SHP77 treated with DMSO at 0.1 percent for 48 hours (cell line): ENCODE measurements at regions not wholly inside any gene's neighbourhood (a gene's known extent, or its start where the extent isn't known, plus 50 kb on each side); places are given as distances from the start of the nearest gene placed in this dataset.
"Not testable (repeated sequence)": the region's sequence is repeated elsewhere in the genome, so short reads cannot be mapped to it uniquely, and the experiment has no call there.

Source experiments
- DNase-seq: peaks from one replicate; lab custom pipeline; 2025; lab: John Stamatoyannopoulos, UW

DNA sequence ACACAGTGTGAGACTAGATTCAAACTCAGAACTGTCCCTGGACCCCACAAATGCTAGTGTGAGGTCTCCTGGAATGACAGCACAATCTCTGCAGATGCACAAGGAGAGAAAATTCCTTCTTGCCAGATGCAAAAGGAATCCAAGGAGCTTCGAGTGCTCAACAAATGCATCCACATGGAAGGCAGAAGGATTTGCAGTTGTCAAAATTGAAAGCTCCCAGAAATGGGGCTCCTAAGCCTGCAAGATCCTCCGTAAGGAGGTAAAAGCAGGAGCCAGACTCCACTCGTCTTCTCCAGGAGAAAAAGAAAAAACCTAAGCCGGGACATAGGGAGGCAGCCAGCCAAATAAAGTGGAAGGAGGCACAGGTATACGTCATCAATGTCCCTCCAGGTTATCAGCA is 355.0 kb upstream of the KLHL29 start:
- DNase-seq: no peak

DNA sequence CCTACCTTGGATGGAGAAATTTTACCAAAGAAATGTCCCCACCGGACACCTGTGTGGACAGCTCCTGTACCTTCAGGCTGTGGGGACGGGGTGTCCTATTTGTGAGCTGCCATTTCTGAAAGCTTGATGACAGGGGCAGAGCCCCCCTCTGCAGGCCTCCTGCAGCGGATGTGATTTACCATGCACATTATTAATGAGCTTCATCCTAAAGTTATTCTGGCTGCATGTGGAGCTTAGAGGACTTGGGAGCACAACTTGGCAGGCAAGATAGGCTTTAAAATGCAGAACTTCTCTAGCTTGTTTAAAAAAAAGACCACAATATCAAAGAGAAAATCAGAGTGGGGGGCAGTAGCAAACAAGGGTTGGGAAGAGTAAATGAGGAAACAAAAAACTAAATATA is 350.0 kb upstream of the KLHL29 start:
- DNase-seq: no peak

DNA sequence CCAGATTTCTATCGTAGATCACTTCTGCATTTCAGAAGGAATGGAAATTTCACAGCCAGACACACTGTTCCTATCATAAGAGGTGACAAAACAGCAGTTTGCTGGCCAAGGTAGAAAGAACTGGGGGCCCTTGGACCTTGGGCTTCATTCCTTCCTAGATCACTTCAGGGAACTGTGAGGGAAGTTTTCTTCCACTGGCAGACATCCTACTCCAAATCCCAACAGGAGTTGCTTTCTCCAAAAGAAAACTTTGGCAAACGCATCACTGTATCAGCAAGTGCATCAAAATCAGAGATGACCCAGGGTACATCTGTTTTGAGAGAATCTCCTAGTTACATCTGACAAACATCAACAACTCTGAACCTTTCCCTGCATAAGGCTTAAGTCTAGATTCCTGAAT is 348.4 kb upstream of the KLHL29 start:
- DNase-seq: no peak

DNA sequence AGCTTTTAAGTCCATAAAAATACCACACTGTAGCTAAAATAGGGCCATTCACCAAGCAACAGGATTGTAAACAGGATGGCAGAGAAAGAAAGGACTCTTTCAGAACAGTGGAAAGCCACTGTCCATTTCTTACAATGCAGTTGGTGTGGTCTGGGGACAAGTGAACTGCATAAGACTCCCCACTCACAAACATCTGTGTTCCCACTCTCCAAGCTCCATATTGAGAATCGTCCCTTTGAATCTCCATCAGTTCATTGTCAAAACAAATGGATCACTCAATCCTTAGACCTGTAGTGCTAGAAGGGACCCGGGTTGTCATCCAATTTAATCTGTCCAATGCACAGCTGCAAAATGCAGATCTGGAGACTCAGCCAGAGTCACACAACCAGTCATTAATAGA is 347.4 kb upstream of the KLHL29 start:
- DNase-seq: no peak

DNA sequence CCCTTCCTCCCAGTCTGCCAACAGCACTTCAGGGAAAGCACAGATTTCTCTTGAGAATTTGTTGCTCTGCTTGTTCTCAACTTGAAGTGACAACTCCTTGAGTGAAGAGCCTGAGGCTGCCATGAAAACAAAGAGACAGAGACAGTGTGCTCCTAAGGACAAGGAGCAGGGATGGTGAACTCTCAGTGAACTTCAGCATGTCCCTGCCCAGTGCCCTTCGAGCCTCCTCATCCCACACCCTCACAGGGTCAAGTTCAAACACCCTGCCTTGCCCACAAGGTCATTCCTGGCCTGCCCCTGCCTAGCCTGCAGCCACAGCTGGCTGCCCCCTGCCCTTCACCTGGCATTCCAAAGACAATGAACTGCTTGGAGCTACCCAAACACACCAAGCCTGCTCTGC is 343.5 kb upstream of the KLHL29 start:
- no peak for DNase-seq

DNA sequence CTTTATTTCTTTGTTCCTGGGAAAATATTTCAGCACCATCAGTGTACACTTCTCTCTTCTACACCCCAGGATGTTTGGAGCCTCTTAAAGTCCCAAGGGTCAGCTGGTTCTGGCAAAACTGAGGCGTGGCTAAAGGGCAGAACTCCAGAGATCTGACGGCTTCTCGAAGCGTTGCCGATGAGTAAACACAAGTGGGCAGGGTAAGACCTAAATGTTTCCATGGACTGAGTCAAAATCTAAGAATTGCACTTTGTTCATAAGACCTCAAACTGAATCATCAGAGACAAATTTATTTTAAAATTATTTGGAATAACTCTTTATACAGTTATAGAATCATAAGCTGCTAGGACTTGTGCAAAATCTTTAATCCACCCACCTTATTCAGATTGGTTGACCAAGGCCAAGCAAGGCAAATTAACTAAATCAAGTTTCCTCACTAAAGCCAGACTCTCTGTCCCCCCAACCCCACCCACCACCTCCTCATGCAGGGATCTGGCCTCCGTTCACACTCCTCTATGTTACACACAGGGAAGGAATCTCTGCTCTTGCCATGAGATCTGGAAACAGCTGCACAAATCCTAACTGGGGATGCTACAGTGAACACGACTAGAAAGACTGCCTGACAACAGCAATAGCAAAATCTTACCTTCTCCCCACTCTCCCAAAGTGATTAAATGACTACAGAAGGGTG is 342.6 kb upstream of the KLHL29 start:
- DNase-seq: no peak

DNA sequence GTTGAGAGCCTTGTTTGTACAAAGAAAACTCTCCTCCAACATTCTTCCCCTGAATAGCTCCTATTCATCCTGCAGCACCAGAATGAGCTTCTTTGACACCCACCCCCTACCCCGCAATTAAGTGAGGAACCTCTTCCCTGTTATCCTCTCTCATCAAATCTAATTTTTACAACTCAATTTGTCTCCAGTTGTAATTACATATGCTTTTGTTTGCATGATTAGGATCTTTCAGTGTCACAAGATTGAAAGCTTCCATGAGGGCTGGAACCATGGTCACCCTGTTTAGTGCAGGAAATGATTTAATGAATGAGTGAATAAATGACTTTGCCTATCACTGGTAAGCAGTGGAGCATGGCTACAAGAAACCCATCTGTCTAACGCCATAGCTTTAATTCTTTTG is 334.6 kb upstream of the KLHL29 start:
- DNase-seq: no peak

DNA sequence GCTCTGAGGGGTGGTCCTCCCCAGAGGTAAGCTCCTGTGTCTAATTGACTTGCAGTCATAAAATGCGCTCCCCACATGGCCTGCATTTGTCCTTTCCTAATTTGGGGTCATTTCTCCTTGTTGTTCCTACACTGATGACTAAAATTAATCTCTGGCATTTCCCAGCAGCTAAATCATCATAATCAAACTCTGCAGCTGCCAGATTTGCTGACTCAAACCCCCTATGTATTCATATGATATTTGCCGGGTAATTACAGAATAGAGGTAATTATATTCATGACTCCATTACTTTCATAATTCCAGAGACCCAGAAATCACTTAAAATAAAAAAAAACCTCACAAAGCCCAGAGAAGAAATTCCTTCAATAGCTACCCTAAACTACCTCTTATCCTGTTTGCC is 331.4 kb upstream of the KLHL29 start:
- no peak for DNase-seq

DNA sequence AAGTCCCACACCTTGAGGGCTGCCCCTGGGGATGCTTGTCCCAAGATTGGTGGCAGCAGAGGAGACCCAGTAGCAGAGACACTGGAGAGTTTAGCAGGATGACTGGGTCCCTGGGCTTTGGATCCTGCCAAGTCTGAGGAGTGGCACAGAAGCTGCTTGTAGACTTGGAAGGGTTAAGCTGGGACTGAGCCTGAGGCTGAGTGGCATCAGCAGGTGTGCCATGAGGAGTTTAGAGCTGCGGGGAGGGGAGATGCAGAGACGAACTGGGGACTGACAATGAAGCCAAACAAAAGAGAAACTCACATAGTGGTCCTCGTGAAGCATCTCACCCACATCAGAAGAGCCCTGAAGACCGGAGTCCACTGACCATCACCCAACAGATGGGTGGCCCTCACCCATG is 329.7 kb upstream of the KLHL29 start:
- DNase-seq: no peak

DNA sequence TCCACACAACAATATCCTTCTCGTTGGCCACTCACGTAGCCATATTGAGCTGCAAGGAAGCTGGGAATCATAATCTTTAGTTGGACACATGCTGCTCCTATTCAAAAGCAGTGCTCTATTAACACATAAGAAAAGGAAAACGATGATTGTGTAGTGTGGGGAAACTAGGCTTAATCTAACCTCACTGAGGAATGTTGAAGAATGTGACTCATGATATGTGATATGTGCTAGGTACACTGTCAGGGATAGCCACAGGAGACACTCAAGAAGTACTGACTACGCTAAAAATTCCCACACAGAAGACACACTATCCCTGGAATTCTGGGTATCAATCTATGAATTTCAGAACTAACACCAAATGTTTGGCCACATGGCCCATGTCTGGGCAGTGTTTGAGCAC is 328.1 kb upstream of the KLHL29 start:
- not testable (repeated sequence) for DNase-seq

DNA sequence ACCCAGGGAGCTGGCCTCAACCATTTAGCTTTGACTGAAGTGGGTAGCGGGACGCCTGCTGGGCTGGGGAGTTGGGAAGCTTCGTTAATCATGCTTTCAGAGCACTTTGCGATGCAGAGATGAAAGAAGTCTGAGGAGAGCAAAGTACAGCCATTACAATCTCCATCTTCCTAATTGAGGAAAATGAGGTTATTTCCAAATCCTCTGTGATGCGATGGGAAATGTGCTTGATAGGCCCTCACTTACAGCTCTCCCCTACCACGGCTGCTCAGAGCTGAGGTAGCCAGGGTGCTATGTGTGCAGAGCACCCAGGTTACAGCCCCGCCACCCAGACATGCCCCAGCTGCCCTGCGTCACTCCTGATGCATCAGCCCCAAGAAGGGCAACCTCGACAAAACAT is 326.5 kb upstream of the KLHL29 start:
- DNase-seq: no peak

DNA sequence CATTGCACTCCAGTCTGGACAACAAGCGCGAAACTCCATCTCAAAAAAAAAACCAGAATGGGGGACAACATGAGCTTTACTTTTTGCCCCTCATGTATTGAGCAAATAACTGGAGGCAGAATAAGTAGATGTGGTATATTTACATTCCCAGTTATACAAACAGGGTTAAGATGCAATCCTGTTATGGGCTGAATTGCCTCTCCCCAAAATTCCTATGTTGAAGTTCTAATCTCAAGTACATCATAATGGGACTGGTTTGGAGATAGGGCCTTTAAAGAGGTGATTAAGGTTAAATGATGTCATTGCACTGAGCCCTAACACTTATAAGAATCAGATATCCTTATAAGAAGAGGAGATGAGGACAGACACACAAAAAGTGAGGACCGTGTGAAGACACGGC is 319.8 kb upstream of the KLHL29 start:
- DNase-seq: no peak

DNA sequence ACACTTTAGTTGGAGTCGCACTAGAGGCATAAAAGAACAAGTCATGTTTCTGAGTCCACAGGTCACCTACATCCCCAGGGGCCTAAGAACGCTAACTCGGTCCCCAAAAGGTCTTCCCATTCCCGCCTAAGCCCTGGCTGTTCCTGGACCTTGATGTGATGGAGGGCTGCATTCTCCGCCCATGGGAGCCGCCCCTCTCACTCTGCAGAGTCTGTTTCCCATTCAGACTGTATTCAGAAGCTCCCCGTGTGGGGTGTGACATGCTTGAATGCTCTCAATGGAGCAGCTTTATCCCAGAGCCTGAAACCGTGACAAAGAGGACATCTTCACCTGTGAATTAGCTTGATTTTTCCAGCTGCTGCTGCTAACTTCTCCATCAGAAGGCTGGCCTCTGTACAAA is 319.0 kb upstream of the KLHL29 start:
- DNase-seq: no peak

DNA sequence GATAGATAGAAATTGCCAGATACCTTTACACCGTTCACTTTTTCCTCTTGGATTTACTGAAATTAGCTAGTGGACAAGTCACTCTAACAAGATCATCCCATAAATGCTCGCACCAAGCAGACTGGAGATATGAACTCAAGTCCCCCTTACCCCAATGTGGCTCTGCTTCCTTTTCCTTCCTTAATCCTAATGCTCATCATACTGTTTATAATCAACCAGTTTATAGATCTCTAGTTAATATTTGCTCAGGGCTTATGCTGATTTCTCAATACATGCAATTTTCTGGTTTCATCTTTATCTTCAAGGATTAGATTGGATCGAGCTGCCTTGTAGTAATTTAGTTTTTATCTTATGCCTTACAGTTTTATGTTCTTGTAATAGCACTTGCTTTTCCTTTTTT is 318.3 kb upstream of the KLHL29 start:
- DNase-seq: no peak

DNA sequence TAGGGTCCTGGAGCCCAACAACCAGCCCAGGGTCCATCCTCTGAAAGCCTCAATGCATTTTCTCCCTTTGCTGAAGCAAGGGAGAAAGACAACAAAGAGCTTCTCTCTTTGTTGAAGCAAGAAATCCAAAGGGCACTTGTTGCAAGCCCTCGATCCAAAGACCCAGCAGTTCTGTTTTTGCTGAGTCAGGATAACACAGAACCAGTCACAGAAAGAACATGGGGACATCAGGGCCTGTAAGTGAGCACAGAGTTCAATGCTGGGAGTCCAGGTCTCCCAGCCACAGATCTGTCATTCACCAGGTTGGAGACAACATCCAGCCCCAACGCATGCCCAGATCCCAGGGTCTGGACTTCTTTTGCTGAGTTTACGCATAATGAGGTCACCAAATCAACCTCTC is 315.8 kb upstream of the KLHL29 start:
- DNase-seq: no peak

DNA sequence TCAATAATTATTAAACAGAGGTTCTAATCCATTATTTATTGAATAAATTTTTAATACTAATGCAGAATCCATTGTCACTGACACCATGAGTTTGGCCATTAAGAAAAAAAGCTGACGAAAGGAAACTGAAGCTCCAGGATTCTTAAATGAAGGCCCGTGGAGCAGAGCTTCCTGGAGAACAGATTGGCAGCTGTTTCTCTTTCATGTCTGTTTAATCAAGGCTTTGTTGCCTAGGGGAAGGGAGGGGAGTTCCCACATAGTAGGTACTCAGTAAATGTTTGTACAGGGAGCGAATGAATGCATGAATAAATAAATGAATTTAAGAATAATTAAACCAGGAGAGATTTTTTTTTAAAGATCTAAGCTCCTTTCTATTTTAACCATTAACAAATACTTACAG is 315.1 kb upstream of the KLHL29 start:
- peak; percentile 80 for DNase-seq

DNA sequence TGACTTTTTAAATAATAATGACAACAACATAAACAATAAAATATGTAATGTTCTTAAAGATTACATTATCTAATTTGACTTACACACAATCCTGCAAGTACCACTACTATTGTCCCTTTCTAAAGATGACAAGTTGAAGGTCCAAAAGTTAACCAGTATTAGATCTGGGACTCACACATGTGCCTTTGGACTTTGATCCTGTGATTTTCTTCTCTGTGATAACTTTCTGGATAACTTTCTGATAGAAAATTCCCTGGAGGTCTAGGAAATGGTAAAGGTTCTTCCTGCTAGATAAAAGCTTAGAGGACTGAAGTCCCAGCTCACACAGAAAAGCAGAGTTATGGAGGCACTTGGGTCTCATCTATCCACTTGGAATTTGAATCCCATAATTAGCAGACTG is 311.9 kb upstream of the KLHL29 start:
- no peak for DNase-seq

DNA sequence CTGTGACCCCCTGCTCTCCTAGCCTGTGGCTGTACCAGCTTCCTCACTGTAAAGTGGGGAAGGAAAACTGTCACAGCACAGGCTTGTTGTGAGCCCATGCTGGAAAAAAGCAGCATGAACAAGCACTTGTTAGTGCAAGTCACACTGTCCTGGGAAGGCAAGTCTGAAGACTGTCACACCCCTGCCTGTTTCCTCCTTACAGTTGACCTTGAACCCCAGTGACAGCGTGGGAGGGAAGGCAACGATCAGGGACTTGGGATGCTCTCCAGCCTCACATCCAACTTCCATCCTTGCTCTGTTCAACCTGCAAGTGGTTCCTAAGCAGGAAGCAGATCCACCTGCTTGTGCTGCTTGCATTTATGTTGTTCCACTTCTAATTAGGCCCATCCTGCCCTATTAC is 311.3 kb upstream of the KLHL29 start:
- DNase-seq: no peak

DNA sequence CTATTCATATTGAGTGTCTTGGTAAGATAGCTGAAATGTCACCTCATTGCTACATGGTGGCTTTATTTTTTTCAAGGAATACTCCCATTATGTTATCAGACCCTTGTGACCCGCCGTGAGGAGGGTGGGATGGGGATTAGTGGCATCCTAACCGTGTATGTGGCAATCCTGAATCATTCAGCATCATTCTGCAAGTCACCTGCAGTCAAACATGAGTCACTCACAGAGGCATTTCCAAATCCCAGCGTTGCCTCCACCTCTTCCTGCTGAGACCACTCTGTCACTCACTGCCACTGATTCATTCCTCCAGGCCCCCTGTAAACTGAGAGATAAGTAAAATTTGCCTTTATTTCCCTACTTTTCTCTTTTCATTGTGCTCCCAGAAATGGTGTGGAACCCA is 307.4 kb upstream of the KLHL29 start:
- no peak for DNase-seq

DNA sequence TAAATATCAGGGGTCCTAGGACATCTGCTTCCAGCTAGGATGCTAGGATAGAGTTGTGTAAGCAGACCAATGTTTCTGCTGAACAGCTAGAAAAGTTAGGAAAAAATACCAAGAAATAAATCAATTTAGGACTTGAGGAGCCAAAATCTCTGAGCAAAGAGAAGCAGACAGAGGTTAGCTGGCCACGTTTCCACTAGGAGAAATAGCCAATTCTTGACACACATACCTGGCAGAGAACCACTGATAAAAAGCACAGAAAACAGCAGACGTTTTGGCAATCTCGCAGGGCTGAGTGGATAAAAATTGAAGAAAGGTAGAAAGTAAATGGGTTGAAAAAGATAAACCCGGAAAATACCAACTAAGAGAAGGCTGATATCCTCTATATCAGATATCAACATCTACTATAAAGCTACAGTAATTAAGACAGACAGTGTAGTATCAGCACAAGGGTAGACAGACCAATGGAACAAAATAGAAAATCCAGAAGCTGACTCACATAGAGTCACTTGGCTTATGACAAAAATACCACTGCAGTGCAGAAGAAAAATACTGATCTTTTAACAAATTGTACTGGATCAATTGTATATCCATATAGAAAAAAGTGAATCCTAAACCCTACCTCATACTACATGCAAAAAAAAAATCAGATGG is 306.1 kb upstream of the KLHL29 start:
- no peak for DNase-seq

DNA sequence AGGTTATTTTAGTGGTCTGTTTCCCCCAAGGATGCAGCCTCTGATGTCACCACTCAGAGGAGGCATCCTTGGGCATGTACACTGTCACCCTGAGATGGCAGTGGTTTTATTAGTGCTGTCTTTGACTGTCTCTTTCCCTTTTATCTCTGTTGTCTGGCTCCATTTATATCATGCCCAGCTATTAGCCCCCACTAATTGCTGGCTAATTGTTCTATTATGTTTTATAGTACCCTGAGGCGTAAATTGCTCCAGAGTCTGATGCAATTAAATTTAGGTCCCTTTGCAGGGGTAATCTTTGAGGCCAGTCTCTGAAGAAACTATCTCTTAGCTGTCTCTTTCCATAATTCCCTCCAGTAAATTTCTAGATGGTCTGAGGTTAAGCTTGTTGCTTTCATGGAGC is 301.0 kb upstream of the KLHL29 start:
- no peak for DNase-seq

DNA sequence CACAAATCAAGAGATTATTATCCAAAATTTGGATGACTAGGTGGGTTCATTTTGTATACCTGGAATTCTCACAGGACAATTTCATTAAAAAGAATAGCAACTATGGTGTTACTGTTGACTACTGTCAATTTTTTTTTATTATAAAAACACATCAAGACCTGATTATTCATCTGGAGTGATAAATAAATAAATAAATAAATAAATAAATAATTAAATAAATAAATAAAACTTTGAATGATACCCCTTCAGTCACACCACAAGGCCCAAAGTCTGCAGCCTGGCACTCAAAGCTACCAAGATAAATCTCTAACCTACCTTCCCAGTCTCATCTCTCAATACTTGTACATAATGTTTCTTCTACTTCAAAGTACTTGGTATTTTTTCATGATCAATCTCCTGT is 294.0 kb upstream of the KLHL29 start:
- DNase-seq: no peak

DNA sequence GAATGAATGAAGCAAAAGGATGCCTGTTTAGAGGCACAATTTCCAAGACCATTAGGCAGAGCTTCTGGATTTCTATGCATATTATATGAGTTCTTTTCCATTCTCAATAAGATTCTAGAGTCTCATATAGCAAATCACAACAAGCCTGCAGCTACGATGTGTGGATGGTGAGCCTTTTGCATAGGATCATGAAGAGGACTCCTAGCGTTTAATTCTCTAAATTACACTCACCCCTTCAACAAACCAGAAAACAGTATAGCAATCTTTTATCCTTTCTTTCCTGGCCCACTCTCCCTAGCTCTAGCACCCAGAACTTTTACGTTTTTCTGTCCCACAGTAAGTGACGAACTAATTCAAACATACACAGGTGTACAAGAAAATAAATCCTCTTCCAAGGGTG is 293.1 kb upstream of the KLHL29 start:
- no peak for DNase-seq

DNA sequence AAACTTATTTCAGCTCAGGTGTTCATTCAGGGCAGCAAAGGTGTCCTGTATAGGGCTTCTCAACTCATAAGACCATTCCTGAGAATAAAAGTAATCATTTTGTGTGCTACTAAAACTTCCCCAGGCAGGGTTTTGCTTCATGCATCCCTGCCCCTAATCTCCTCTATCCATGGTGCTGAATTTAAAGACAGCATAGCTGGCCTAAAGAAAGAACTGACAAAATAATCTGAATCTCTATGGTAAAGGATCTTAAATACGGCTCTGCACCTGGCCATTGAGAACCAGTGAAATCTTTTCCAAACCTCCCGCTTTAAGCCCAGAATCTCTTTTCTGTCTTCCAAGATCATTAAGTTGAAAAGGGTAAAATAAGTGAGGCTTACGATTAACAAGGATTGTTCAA is 292.1 kb upstream of the KLHL29 start:
- DNase-seq: no peak
